Activated CD8-positive, alpha-beta T cell treated with anti-CD3 and anti-CD28 coated beads for 36 hours (primary cell): ENCODE measurements at regions not wholly inside any gene's neighbourhood (a gene's known extent, or its start where the extent isn't known, plus 50 kb on each side); places are given as distances from the start of the nearest gene placed in this dataset.
A peak's percentile ranks its signal among the peaks of the same experiment; 100 is the strongest.

Experiments
- ATAC-seq: fragments of 200-7000 bp; cut with Tn5 transposase; one replicate; pipeline ENCODE4 v1.10.0; 2021; ENCODE audit warnings: mild to moderate bottlenecking, moderate library complexity
- CTCF ChIA-PET: fragments of 350-600 bp; sonication (Branson Sonifier 250); formaldehyde crosslinking; loops from one replicate; lab custom pipeline; 2021; ENCODE audit warnings: antibody characterized with exemption; lab: Charles Lee
- POLR2A ChIA-PET: fragments of 350-600 bp; sonication (Branson Sonifier 250); formaldehyde crosslinking; loops from one replicate; lab custom pipeline; 2021; ENCODE audit warnings: antibody characterized with exemption; lab: Charles Lee
- DNase-seq: peaks from one replicate; pipeline ENCODE4 v3.0.0-alpha.2; 2020
- H3K27ac Mint-ChIP-seq: one replicate; pipeline ENCODE4 v1.8.0; 2021; ENCODE audit warnings: mild to moderate bottlenecking, mixed read lengths
- H3K27me3 Mint-ChIP-seq: one replicate; pipeline ENCODE4 v1.8.0; 2021; ENCODE audit warnings: mixed read lengths
- H3K36me3 Mint-ChIP-seq: one replicate; pipeline ENCODE4 v1.8.0; 2021; ENCODE audit warnings: low read depth, mixed read lengths
- H3K4me1 Mint-ChIP-seq: one replicate; pipeline ENCODE4 v1.8.0; 2021; ENCODE audit warnings: low read depth, mixed read lengths
- H3K4me3 Mint-ChIP-seq: one replicate; pipeline ENCODE4 v1.8.0; 2021; ENCODE audit warnings: mild to moderate bottlenecking, moderate library complexity, mixed read lengths
- H3K9me3 Mint-ChIP-seq: one replicate; pipeline ENCODE4 v1.8.0; 2021; ENCODE audit warnings: mixed read lengths
- CTCF ChIP-seq: fragments of 200-600 bp; IDR thresholded peaks from one replicate; pipeline ENCODE4 v1.8.0; 2022; ENCODE audit warnings: antibody characterized with exemption, mild to moderate bottlenecking
- intact Hi-C: fragments of 100-400 bp; cut with micrococcal nuclease; formaldehyde crosslinking; loops from one replicate; pipeline ENCODE4 v1.10.0; 2022

GRCh38 chr4:26035921-26036320 is 121.9 kb downstream of the SMIM20 start:
- ChIA-PET CTCF (no interaction called here), POLR2A (no interaction called here)
- no peak for ATAC-seq
- Mint-ChIP-seq H3K9me3 (peaks cover 1% of the 10 kb centered on the region), H3K27me3 (peaks cover 6% of the 10 kb centered on the region), H3K27ac (no peak overlapping the region), H3K36me3 (no peaks in the 10 kb centered on the region), H3K4me1 (peaks cover 3% of the 10 kb centered on the region), H3K4me3 (no peak overlapping the region)
- TF ChIP-seq CTCF, result no peak
- intact Hi-C loops, result no loop called here
- no peak for DNase-seq

GRCh38 chr4:26039639-26040359 is 125.8 kb downstream of the SMIM20 start:
- ChIA-PET CTCF (interaction anchor here (1.8 kb wide), 1 partner anchor 10 kb away, joined by 4 read pairs; no protein-coding TSS in a partner anchor), POLR2A (no interaction called here)
- no peak for DNase-seq
- intact Hi-C loops, result no loop called here
- no peak for TF ChIP-seq CTCF
- no peak overlapping the region for H3K4me3 Mint-ChIP-seq
- no peak overlapping the region for H3K27ac Mint-ChIP-seq
- no peaks in the 10 kb centered on the region for H3K9me3 Mint-ChIP-seq
- H3K4me1 Mint-ChIP-seq, result peaks cover 8% of the 10 kb centered on the region
- H3K36me3 Mint-ChIP-seq, result no peaks in the 10 kb centered on the region
- peaks cover 17% of the 10 kb centered on the region for H3K27me3 Mint-ChIP-seq
- ATAC-seq, result no peak

- Mint-ChIP-seq H3K27me3 (peaks cover 24% of the 10 kb centered on the region), H3K4me1 (peaks cover 8% of the 10 kb centered on the region), H3K27ac (no peak overlapping the region), H3K9me3 (no peaks in the 10 kb centered on the region), H3K36me3 (no peaks in the 10 kb centered on the region), H3K4me3 (no peak overlapping the region)
- ChIA-PET POLR2A (no interaction called here), CTCF (interaction anchor here (1.0 kb wide), 1 partner anchor 14 kb away, joined by 3 read pairs; no protein-coding TSS in a partner anchor)
- intact Hi-C loops, result no loop called here
- peak; percentile 71 for ATAC-seq
- peak; percentile 32 for DNase-seq
- TF ChIP-seq CTCF, result no peak
Measured at GRCh38 chr4:26044524-26044923, 130.5 kb downstream of the SMIM20 start.

GRCh38 chr4:26044983-26045382 is 131.0 kb downstream of the SMIM20 start:
- Mint-ChIP-seq H3K36me3 (no peaks in the 10 kb centered on the region), H3K4me3 (no peak overlapping the region), H3K27ac (no peak overlapping the region), H3K27me3 (peaks cover 24% of the 10 kb centered on the region), H3K9me3 (no peaks in the 10 kb centered on the region), H3K4me1 (peaks cover 8% of the 10 kb centered on the region)
- DNase-seq (no peak), ATAC-seq (no peak)
- POLR2A ChIA-PET, result no interaction called here
- CTCF ChIA-PET, result interaction anchor here (1.0 kb wide), 1 partner anchor 13 kb away, joined by 3 read pairs; no protein-coding TSS in a partner anchor
- intact Hi-C loops, result no loop called here
- TF ChIP-seq CTCF, result no peak

- ChIA-PET CTCF (no interaction called here), POLR2A (no interaction called here)
- TF ChIP-seq CTCF, result no peak
- peaks cover 8% of the 10 kb centered on the region for H3K4me1 Mint-ChIP-seq
- intact Hi-C loops, result no loop called here
- no peak overlapping the region for H3K27ac Mint-ChIP-seq
- no peak for ATAC-seq
- no peaks in the 10 kb centered on the region for H3K9me3 Mint-ChIP-seq
- no peaks in the 10 kb centered on the region for H3K36me3 Mint-ChIP-seq
- H3K4me3 Mint-ChIP-seq, result no peak overlapping the region
- peaks cover 26% of the 10 kb centered on the region for H3K27me3 Mint-ChIP-seq
- no peak for DNase-seq
Measured at GRCh38 chr4:26047795-26048194, 133.8 kb downstream of the SMIM20 start.
